Pulmonary artery endothelial cell (primary cell): ENCODE measurements at regions not wholly inside any gene's neighbourhood (a gene's known extent, or its start where the extent isn't known, plus 50 kb on each side); places are given as distances from the start of the nearest gene placed in this dataset.
"Not testable (repeated sequence)": the region's sequence is repeated elsewhere in the genome, so short reads cannot be mapped to it uniquely, and the experiment has no call there.

Experiments
- DNase-seq: peaks from one replicate; pipeline ENCODE4 v3.0.0-alpha.2; 2011; ENCODE audit warnings: low read depth, low spot score

- no peak for DNase-seq
Measured at GRCh38 chr12:91690531-91690930, 455.1 kb downstream of the BTG1 start.

- no peak for DNase-seq
Measured at GRCh38 chr12:91687052-91688017, 458.3 kb downstream of the BTG1 start.

- DNase-seq: no peak
Measured at GRCh38 chr12:91685917-91686316, 459.7 kb downstream of the BTG1 start.

- no peak for DNase-seq
Measured at GRCh38 chr12:91681751-91682150, 463.9 kb downstream of the BTG1 start.

GRCh38 chr12:91680864-91681263 lies 464.8 kb downstream of the BTG1 start:
- no peak for DNase-seq

- DNase-seq: no peak
Measured at GRCh38 chr12:91677556-91677955, 468.1 kb downstream of the BTG1 start.

- DNase-seq: no peak
Measured at GRCh38 chr12:91675401-91675800, 470.2 kb downstream of the BTG1 start.

- no peak for DNase-seq
Measured at GRCh38 chr12:91672130-91672529, 473.5 kb downstream of the BTG1 start.

GRCh38 chr12:91667694-91668093 lies 478.0 kb downstream of the BTG1 start:
- no peak for DNase-seq

- no peak for DNase-seq
Measured at GRCh38 chr12:91663744-91664143, 481.1 kb upstream of the DCN start.

GRCh38 chr12:91663310-91663709 lies 480.7 kb upstream of the DCN start:
- no peak for DNase-seq

- no peak for DNase-seq
Measured at GRCh38 chr12:91662021-91662420, 479.4 kb upstream of the DCN start.

- no peak for DNase-seq
Measured at GRCh38 chr12:91657032-91657431, 474.4 kb upstream of the DCN start.

- no peak for DNase-seq
Measured at GRCh38 chr12:91655966-91656365, 473.3 kb upstream of the DCN start.

- no peak for DNase-seq
Measured at GRCh38 chr12:91654087-91654486, 471.5 kb upstream of the DCN start.

- no peak for DNase-seq
Measured at GRCh38 chr12:91651728-91652127, 469.1 kb upstream of the DCN start.

GRCh38 chr12:91643763-91644162 lies 461.1 kb upstream of the DCN start:
- no peak for DNase-seq

- DNase-seq: no peak
Measured at GRCh38 chr12:91640021-91640420, 457.4 kb upstream of the DCN start.

- no peak for DNase-seq
Measured at GRCh38 chr12:91639327-91639726, 456.7 kb upstream of the DCN start.

- DNase-seq: no peak
Measured at GRCh38 chr12:91637789-91638624, 455.4 kb upstream of the DCN start.

- DNase-seq: no peak
Measured at GRCh38 chr12:91636721-91637120, 454.1 kb upstream of the DCN start.

- DNase-seq: not testable (repeated sequence)
Measured at GRCh38 chr12:91634386-91634713, 451.7 kb upstream of the DCN start.
